ENCODE measurements at regions not wholly inside any gene's neighbourhood (a gene's known extent, or its start where the extent isn't known, plus 50 kb on each side); places are given as distances from the start of the nearest gene placed in this dataset.
A peak's percentile ranks its signal among the peaks of the same experiment; 100 is the strongest.

DNA sequence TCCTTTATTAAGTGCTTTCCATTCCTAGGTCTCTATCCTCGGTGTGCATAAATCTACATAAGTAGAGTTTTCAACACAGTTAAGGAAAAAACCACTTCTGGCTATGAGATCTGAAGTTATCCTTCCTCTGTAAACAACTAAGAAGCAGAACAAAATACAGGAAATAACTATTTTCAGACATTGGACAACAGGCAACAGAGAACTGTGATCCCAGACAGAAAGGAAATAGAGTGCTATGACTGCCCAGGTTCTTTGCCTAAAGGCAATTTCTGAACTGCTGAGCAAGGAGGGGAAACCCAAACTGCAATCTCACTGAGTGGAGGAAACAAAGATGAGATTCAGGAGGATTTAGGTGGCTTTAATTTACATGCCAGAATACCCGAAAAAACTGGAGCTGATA is 285.4 kb downstream of the SNX13 start:
- no peak overlapping the region for H3K4me3 ChIP-seq
- DNase-seq (no peak), ATAC-seq (peak; percentile 52 to 76 (median 71))
- no peak for TF ChIP-seq POLR2A (IDR thresholded peaks at IDR 0.05)
- TF ChIP-seq, protein P1, sequence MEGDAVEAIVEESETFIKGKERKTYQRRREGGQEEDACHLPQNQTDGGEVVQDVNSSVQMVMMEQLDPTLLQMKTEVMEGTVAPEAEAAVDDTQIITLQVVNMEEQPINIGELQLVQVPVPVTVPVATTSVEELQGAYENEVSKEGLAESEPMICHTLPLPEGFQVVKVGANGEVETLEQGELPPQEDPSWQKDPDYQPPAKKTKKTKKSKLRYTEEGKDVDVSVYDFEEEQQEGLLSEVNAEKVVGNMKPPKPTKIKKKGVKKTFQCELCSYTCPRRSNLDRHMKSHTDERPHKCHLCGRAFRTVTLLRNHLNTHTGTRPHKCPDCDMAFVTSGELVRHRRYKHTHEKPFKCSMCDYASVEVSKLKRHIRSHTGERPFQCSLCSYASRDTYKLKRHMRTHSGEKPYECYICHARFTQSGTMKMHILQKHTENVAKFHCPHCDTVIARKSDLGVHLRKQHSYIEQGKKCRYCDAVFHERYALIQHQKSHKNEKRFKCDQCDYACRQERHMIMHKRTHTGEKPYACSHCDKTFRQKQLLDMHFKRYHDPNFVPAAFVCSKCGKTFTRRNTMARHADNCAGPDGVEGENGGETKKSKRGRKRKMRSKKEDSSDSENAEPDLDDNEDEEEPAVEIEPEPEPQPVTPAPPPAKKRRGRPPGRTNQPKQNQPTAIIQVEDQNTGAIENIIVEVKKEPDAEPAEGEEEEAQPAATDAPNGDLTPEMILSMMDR (IDR thresholded peaks at IDR 0.05): no peak
- no peak overlapping the region for H3K27ac ChIP-seq
- no peaks in the 10 kb centered on the region for H3K36me3 ChIP-seq
- intact Hi-C loops (cut with DNase I): no loop called here
- WGBS (ENCODE audit: insufficient coverage, low coverage, low lambda C conversion rate, missing lambda C conversion rate): 38% methylated on average over 2 of the region's 2 CpGs
- H3K4me1 ChIP-seq: no peaks in the 10 kb centered on the region
- no peaks in the 10 kb centered on the region for H3K27me3 ChIP-seq
- H3K9me3 ChIP-seq: no peaks in the 10 kb centered on the region

DNA sequence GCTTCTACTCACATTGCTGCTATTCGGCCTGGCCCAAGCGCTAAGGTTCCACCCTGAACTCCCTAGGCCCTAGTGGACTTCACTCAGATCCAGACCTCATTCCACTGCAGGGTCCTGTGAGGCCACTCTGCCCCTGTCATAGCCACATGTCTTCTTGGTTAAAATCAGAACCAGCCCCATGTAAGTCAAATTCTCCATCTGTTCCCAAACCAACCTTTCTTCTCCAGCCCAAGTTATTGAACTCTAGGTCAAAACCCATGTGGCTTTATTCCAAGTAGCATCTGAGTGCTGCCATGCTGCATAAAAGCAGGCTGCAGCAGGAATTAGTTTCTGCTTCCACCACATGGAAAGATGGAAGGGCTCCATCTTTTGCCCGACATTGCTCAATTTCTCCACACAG is 281.2 kb downstream of the SNX13 start:
- intact Hi-C loops (cut with DNase I): no loop called here
- Histone ChIP-seq H3K27ac (no peak overlapping the region), H3K9me3 (no peaks in the 10 kb centered on the region), H3K27me3 (no peaks in the 10 kb centered on the region), H3K36me3 (no peaks in the 10 kb centered on the region), H3K4me3 (no peak overlapping the region), H3K4me1 (no peaks in the 10 kb centered on the region)
- TF ChIP-seq, protein P1 (IDR thresholded peaks at IDR 0.05): no peak
- no peak for TF ChIP-seq POLR2A (IDR thresholded peaks at IDR 0.05)
- WGBS (ENCODE audit: insufficient coverage, low coverage, low lambda C conversion rate, missing lambda C conversion rate): 94% methylated on average over 3 of the region's 3 CpGs
- no peak for ATAC-seq
- DNase-seq: no peak

DNA sequence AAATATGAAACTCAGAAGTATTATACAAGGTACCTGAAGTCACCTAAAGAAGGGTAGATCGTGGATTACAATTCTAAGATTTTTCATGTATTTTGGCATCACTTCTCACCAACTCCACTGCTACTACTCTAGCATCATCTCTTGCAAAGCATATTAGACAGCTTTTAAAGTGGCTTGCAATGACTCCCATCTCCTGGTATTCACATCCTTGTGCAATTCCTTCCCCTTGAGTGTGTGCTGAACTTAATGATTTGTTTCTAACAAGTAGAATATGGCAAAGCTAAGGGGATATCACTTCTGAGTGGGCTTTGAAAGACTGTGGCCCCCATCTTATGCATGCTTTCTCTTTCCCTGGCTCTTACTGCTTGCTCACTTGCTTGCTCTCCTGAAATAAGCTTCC is 280.2 kb downstream of the SNX13 start:
- DNase-seq (no peak), ATAC-seq (no peak)
- Histone ChIP-seq H3K36me3 (no peaks in the 10 kb centered on the region), H3K4me1 (no peaks in the 10 kb centered on the region), H3K27ac (no peak overlapping the region), H3K9me3 (no peaks in the 10 kb centered on the region), H3K4me3 (no peak overlapping the region), H3K27me3 (no peaks in the 10 kb centered on the region)
- 80% methylated on average over 1 of the region's 1 CpG for WGBS (ENCODE audit: insufficient coverage, low coverage, low lambda C conversion rate, missing lambda C conversion rate)
- no peak for TF ChIP-seq POLR2A (IDR thresholded peaks at IDR 0.05)
- TF ChIP-seq, protein P1 (IDR thresholded peaks at IDR 0.05): no peak
- intact Hi-C loops (cut with DNase I): no loop called here

DNA sequence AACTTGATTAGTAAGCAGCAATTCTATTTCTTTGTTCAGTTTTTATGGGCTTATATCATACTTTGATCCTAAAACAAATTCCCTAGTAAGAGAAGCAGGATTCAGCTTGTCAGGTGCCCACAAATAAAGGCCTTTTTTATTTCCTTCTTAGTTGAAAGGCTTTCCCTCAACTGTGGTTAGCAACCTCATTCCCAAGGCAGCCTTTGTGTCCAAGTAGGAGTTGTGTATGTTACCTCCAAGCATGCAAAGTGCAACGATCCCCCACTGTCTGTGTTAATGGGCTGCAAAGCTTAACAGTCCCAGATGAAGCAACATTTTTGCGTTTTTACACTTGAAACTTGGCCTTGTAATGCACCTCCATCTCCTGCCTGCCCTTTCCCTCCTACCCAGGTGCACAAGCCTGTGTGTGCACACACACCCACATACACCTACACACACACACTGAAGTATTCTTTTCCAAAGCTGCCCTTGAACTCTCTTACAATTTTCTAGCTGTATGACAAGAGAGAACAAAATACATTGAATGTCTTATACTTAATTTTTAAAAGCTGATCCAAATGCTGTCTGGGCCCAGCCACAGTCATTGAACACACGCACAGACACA is 278.2 kb downstream of the SNX13 start:
- WGBS (ENCODE audit: insufficient coverage, low coverage, low lambda C conversion rate, missing lambda C conversion rate): 57% methylated on average over 1 of the region's 3 CpGs
- no peak for ATAC-seq
- Histone ChIP-seq H3K36me3 (no peaks in the 10 kb centered on the region), H3K27me3 (no peaks in the 10 kb centered on the region), H3K4me3 (no peak overlapping the region), H3K27ac (no peak overlapping the region), H3K9me3 (no peaks in the 10 kb centered on the region), H3K4me1 (no peaks in the 10 kb centered on the region)
- intact Hi-C loops (cut with DNase I): no loop called here
- DNase-seq: no peak
- no peak for TF ChIP-seq POLR2A (IDR thresholded peaks at IDR 0.05)
- TF ChIP-seq, protein P1 (IDR thresholded peaks at IDR 0.05): no peak

All from right lobe of liver (tissue), 6 donors.